Esophagus muscularis mucosa (tissue), 4 donors: ENCODE measurements at regions not wholly inside any gene's neighbourhood (a gene's known extent, or its start where the extent isn't known, plus 50 kb on each side); places are given as distances from the start of the nearest gene placed in this dataset.

Experiments
- DNase-seq: peaks from one replicate; pipeline ENCODE4 v3.0.0-alpha.2; 2017; ENCODE audit errors: extremely low spot score
- H3K27ac ChIP-seq, 4 donors: fragments of 200-600 bp; sonication (generic); replicated peaks in 1 of 4; 1 replicate in 3 of 4; 2 replicates in 1 of 4; pipeline ENCODE4 v1.5.1; 2016 to 2019; ENCODE audit warnings: mild to moderate bottlenecking in 1 of 4
- H3K27me3 ChIP-seq, 4 donors: fragments of 200-600 bp; sonication (generic); one replicate each; pipeline versions ENCODE4 v1.5.1 to v1.6.0; 2016 to 2019
- H3K36me3 ChIP-seq, 4 donors: fragments of 200-600 bp; sonication (generic); one replicate each; pipeline ENCODE4 v1.5.1; 2016 to 2019
- H3K4me1 ChIP-seq, 4 donors: fragments of 200-600 bp; sonication (generic); one replicate each; pipeline ENCODE4 v1.5.1; 2016 to 2019
- H3K4me3 ChIP-seq, 4 donors: fragments of 200-600 bp; sonication (generic); 1 replicate in 2 of 4; 2 replicates in 2 of 4; pipeline ENCODE4 v1.5.1; 2016 to 2019; ENCODE audit warnings: mild to moderate bottlenecking in 4 of 4, moderate library complexity in 1 of 4
- H3K9me3 ChIP-seq, 4 donors: fragments of 200-600 bp; sonication (generic); 1 replicate in 3 of 4; 2 replicates in 1 of 4; pipeline ENCODE4 v1.5.1; 2016 to 2019
- CTCF ChIP-seq, 3 experiments: fragments of 200-600 bp in 2 of 3; fragments of 450-650 bp in 1 of 3; sonication (generic) in 2 of 3; IDR thresholded peaks; one replicate each; pipeline ENCODE4 v1.5.1; 2017 to 2019; ENCODE audit warnings: antibody characterized with exemption in 3 of 3, mild to moderate bottlenecking in 2 of 3, moderate library complexity in 1 of 3
- EP300 ChIP-seq: sonication (generic); formaldehyde crosslinking; IDR thresholded peaks from one replicate; pipeline ENCODE4 v1.6.1; 2017; ENCODE audit warnings: antibody characterized with exemption
- POLR2A ChIP-seq: fragments of 450-650 bp; IDR thresholded peaks from one replicate; pipeline ENCODE4 v1.6.1; 2017; ENCODE audit warnings: antibody characterized with exemption, moderate library complexity, mild to moderate bottlenecking, low read depth
- POLR2AphosphoS5 ChIP-seq, 2 donors: sonication (generic); formaldehyde crosslinking; IDR thresholded peaks; one replicate each; pipeline ENCODE4 v1.6.1; 2017; ENCODE audit warnings: antibody characterized with exemption in 2 of 2
- WGBS: methylation state at CpG from one replicate; pipeline ENCODE4 v1.1.5; 2018; 5-methylcytosine and 5-hydroxymethylcytosine counted together
- intact Hi-C: fragments of 100-400 bp; cut with DNase I; formaldehyde crosslinking; loops from one replicate; pipeline ENCODE4 v1.15.1; 2023

GRCh38 chr13:37201081-37201480 is 95.6 kb upstream of the CSNK1A1L start:
- no peaks in the 10 kb centered on the region for H3K36me3 ChIP-seq
- no peak for DNase-seq
- H3K9me3 ChIP-seq, result peaks cover 0 to 4% (median 0%) of the 10 kb centered on the region in 4 donors
- no peaks in the 10 kb centered on the region for H3K27me3 ChIP-seq
- H3K4me3 ChIP-seq, result no peak overlapping the region
- TF ChIP-seq EP300 (no peak), POLR2A (no peak), CTCF (IDR thresholded peaks at IDR 0.05) (no peak), POLR2AphosphoS5 (IDR thresholded peaks at IDR 0.05) (no peak)
- H3K4me1 ChIP-seq, result no peaks in the 10 kb centered on the region
- intact Hi-C loops, result no loop called here
- 76% methylated on average over 5 of the region's 5 CpGs for WGBS
- no peak overlapping the region for H3K27ac ChIP-seq

- TF ChIP-seq POLR2AphosphoS5 (IDR thresholded peaks at IDR 0.05) (no peak), EP300 (no peak), CTCF (IDR thresholded peaks at IDR 0.05) (no peak), POLR2A (no peak)
- 56% methylated on average over 1 of the region's 1 CpG for WGBS
- no peak for DNase-seq
- Histone ChIP-seq H3K36me3 (no peaks in the 10 kb centered on the region), H3K4me1 (no peaks in the 10 kb centered on the region), H3K27me3 (no peaks in the 10 kb centered on the region), H3K27ac (no peak overlapping the region), H3K4me3 (no peak overlapping the region), H3K9me3 (peaks cover 0 to 4% (median 0%) of the 10 kb centered on the region in 4 donors)
- intact Hi-C loops, result no loop called here
Observed at GRCh38 chr13:37198629-37199028, 93.2 kb upstream of the CSNK1A1L start.

- Histone ChIP-seq H3K27me3 (no peaks in the 10 kb centered on the region), H3K4me3 (no peak overlapping the region), H3K36me3 (no peaks in the 10 kb centered on the region), H3K9me3 (peaks cover 0 to 4% (median 0%) of the 10 kb centered on the region in 4 donors), H3K27ac (no peak overlapping the region), H3K4me1 (no peaks in the 10 kb centered on the region)
- 99% methylated on average over 3 of the region's 3 CpGs for whole genome bisulfite sequencing
- intact Hi-C loops, result no loop called here
- DNase-seq, result no peak
- TF ChIP-seq POLR2A (no peak), POLR2AphosphoS5 (IDR thresholded peaks at IDR 0.05) (no peak), CTCF (IDR thresholded peaks at IDR 0.05) (no peak), EP300 (no peak)
Observed at GRCh38 chr13:37195621-37196020, 90.2 kb upstream of the CSNK1A1L start.

GRCh38 chr13:37194428-37194861 is 89.0 kb upstream of the CSNK1A1L start:
- intact Hi-C loops, result no loop called here
- TF ChIP-seq POLR2AphosphoS5 (IDR thresholded peaks at IDR 0.05), result no peak
- TF ChIP-seq EP300, result no peak
- TF ChIP-seq POLR2A, result no peak
- no peak for TF ChIP-seq CTCF (IDR thresholded peaks at IDR 0.05)

GRCh38 chr13:37192956-37193355 is 87.5 kb upstream of the CSNK1A1L start:
- intact Hi-C loops, result no loop called here
- Histone ChIP-seq H3K9me3 (peaks cover 0 to 6% (median 0%) of the 10 kb centered on the region in 4 donors), H3K27me3 (no peaks in the 10 kb centered on the region), H3K27ac (no peak overlapping the region), H3K4me3 (no peak overlapping the region), H3K4me1 (no peaks in the 10 kb centered on the region), H3K36me3 (no peaks in the 10 kb centered on the region)
- no peak for DNase-seq
- 72% methylated on average over 2 of the region's 2 CpGs for WGBS
- no peak for TF ChIP-seq EP300
- no peak for TF ChIP-seq POLR2A
- no peak for TF ChIP-seq CTCF (IDR thresholded peaks at IDR 0.05)
- no peak for TF ChIP-seq POLR2AphosphoS5 (IDR thresholded peaks at IDR 0.05)

More at GRCh38 chr13:37194428-37194861, 89.0 kb upstream of the CSNK1A1L start:
- H3K27me3 ChIP-seq, result no peaks in the 10 kb centered on the region
- 66% methylated on average over 1 of the region's 1 CpG for WGBS
- no peaks in the 10 kb centered on the region for H3K4me1 ChIP-seq
- H3K9me3 ChIP-seq, result no peaks in the 10 kb centered on the region
- DNase-seq, result no peak
- no peaks in the 10 kb centered on the region for H3K36me3 ChIP-seq
- H3K4me3 ChIP-seq, result no peak overlapping the region
- H3K27ac ChIP-seq, result no peak overlapping the region
